ENCODE measurements at regions not wholly inside any gene's neighbourhood (a gene's known extent, or its start where the extent isn't known, plus 50 kb on each side); places are given as distances from the start of the nearest gene placed in this dataset.

DNA sequence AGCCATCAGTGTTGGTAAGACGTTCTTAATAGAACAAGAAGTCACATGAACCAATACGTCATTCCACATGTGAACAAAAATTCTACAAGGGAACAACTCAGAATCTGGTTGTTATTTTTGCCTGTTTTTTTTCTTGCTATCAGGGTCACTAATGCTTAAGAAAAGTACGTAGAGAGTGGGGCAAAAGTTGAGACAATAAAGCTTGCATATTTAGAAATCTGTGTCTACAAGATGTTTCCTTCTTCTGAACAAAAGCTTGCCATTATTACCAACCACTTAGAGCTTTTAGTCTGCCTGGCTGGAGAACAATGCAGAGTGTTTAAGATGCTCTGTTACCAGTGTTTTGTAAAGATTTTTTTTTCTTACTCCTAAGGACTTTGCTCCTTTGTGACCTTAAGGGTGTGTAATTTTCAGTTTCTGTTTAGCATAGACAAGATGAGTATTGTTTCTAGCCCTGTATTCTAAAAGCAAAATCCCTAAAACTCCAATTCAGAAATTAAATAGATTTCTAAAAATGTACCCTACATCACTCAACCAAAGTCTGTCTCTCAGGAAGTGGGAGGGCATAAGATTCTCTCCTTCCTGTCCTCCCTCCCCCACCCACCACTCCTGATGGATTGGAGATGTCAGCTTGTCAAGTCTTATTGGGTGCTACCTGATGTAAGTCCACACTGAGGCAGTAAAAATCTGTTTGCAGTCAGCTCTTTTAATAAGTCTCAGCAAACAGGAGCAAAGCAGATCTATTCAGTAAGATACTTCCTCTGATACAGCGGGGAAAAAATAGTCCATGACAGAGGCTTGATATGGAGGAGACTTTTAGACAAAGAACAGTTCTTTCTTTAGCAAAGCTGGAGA lies 267.6 kb downstream of the GRIN2B start:
- no peak overlapping the region for H3K4me3 ChIP-seq (replicated peaks in 1 of 2; ENCODE audit: low read depth in 2 of 2, low read length in 2 of 2)
- no peak for DNase-seq (ENCODE audit: low read depth in 2 of 2)
- TF ChIP-seq, protein P1, sequence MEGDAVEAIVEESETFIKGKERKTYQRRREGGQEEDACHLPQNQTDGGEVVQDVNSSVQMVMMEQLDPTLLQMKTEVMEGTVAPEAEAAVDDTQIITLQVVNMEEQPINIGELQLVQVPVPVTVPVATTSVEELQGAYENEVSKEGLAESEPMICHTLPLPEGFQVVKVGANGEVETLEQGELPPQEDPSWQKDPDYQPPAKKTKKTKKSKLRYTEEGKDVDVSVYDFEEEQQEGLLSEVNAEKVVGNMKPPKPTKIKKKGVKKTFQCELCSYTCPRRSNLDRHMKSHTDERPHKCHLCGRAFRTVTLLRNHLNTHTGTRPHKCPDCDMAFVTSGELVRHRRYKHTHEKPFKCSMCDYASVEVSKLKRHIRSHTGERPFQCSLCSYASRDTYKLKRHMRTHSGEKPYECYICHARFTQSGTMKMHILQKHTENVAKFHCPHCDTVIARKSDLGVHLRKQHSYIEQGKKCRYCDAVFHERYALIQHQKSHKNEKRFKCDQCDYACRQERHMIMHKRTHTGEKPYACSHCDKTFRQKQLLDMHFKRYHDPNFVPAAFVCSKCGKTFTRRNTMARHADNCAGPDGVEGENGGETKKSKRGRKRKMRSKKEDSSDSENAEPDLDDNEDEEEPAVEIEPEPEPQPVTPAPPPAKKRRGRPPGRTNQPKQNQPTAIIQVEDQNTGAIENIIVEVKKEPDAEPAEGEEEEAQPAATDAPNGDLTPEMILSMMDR (IDR thresholded peaks at IDR 0.05; ENCODE audit: low read depth, low read length) = no peak

DNA sequence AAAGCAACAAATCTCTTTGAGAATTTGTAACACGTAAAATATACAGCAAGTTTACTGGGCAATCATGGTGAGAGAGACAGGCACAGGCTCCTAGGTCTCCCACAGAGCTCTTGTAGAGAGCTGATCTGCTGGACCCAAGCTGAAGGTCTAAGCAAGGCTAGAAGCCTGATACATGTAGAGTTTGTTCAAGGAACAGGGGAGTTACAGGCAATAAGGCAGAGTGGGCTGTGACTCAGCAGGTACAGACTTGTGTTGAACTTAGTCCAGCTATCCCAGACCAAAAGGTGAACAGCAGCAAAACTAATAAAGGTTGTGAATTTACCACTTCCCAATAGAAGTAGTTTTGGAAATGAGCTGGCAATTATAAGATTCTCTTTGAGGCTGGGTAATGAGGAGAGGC lies 273.6 kb downstream of the GRIN2B start:
- DNase-seq (ENCODE audit: low read depth in 2 of 2) = no peak
- TF ChIP-seq, protein P1 (IDR thresholded peaks at IDR 0.05; ENCODE audit: low read depth, low read length) = no peak
- no peak overlapping the region for H3K4me3 ChIP-seq (replicated peaks in 1 of 2; ENCODE audit: low read depth in 2 of 2, low read length in 2 of 2)

DNA sequence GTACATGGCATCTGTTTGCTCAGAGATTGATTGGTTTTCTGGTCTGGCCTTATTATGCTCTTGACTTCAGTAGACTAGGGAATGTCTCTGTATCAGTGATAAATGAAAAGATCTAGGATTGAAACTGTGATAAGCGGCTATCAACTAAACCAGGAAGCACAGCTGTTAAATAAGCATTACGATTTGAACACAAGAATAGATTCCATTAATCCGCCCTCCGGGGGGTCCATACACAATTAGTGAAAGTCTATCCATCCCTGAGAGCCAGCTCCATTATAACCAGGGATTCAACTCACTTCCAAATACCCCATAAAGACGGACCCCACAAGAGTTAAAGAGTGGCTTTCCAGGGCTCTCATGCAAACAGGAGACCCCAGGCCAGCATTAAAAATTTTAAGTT lies 279.0 kb downstream of the GRIN2B start:
- no peak overlapping the region for H3K4me3 ChIP-seq (replicated peaks in 1 of 2; ENCODE audit: low read depth in 2 of 2, low read length in 2 of 2)
- TF ChIP-seq, protein P1 (IDR thresholded peaks at IDR 0.05; ENCODE audit: low read depth, low read length) = no peak
- no peak for DNase-seq (ENCODE audit: low read depth in 2 of 2)

DNA sequence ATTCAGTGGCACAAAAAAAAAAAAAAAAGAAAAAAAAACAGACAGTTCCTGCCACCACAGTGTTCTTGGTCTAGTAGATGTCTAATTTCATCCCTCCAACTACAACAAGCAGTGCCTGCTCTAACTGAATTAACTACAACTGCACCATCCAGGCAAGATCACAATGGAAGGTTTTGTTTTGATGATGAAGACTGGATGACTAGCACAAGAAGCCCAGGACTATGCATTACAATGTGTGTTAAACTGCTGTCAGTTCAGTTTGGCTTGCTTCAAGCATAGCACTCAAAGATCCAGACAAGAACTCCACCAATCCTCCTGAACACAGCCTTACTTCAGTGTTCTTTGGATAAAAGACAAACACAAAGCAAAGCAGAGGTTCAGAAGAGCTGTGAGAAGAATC lies 279.9 kb downstream of the GRIN2B start:
- H3K4me3 ChIP-seq (replicated peaks in 1 of 2; ENCODE audit: low read depth in 2 of 2, low read length in 2 of 2) = no peak overlapping the region
- TF ChIP-seq, protein P1 (IDR thresholded peaks at IDR 0.05; ENCODE audit: low read depth, low read length) = no peak

DNA sequence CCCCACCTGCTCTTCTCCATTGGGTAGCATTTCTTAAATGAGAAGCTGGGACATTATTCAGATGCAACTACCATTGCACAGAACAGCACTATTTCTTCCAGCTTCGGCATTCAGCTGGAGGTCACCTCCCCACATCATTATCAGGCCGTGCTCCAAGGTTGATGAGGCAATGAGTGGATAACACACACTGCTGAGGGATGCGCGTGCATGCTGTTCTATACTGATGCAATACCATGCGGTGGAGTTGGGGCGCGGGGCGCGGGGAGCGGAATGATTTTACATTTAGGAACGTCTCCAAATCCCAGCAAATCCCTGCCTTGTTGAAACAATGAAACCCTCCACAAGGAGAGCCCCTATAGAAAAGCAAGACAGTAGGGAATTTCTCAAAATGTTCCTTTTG lies 283.4 kb downstream of the GRIN2B start:
- TF ChIP-seq, protein P1 (IDR thresholded peaks at IDR 0.05; ENCODE audit: low read depth, low read length) = no peak
- DNase-seq (ENCODE audit: low read depth in 2 of 2) = no peak
- H3K4me3 ChIP-seq (replicated peaks in 1 of 2; ENCODE audit: low read depth in 2 of 2, low read length in 2 of 2) = no peak overlapping the region

More for the DNA sequence above, 279.9 kb downstream of the GRIN2B start:
- DNase-seq (ENCODE audit: low read depth in 2 of 2) = no peak

DNA sequence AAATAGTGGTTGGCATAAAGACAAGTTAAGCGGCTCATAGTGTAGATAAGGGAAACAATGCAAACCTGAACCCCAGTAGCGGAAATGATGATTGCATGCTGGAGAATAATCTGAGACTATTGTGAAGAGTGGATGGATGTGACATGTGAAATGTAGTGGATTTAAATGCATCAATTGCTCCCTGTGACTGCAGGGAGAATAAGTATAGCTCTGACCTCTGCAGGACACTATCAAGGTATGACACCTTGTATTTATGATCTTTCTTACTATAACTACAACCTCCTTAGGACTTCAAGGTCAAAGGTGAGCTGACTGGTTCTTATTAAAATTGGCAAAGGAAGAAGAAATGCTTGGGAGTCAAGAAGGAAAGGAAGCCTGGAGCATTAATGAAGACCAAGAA lies 285.6 kb downstream of the GRIN2B start:
- no peak overlapping the region for H3K4me3 ChIP-seq (replicated peaks in 1 of 2; ENCODE audit: low read depth in 2 of 2, low read length in 2 of 2)
- TF ChIP-seq, protein P1 (IDR thresholded peaks at IDR 0.05; ENCODE audit: low read depth, low read length) = no peak
- DNase-seq (ENCODE audit: low read depth in 2 of 2) = no peak

All from cardiac fibroblast (primary cell).